A204.1 (cell line): ENCODE measurements at regions not wholly inside any gene's neighbourhood (a gene's known extent, or its start where the extent isn't known, plus 50 kb on each side); places are given as distances from the start of the nearest gene placed in this dataset.

Experiments
- FAIRE-seq: peaks from 2 replicates; lab custom pipeline; 2012; peaks lifted over from hg19 to GRCh38; lab: Jason Lieb, UNC

- FAIRE-seq = no peak
Measured at GRCh38 chr1:218772575-218772974, 401.1 kb upstream of the LYPLAL1 start.

GRCh38 chr1:218775501-218776021 lies 398.1 kb upstream of the LYPLAL1 start:
- FAIRE-seq = no peak

DNA sequence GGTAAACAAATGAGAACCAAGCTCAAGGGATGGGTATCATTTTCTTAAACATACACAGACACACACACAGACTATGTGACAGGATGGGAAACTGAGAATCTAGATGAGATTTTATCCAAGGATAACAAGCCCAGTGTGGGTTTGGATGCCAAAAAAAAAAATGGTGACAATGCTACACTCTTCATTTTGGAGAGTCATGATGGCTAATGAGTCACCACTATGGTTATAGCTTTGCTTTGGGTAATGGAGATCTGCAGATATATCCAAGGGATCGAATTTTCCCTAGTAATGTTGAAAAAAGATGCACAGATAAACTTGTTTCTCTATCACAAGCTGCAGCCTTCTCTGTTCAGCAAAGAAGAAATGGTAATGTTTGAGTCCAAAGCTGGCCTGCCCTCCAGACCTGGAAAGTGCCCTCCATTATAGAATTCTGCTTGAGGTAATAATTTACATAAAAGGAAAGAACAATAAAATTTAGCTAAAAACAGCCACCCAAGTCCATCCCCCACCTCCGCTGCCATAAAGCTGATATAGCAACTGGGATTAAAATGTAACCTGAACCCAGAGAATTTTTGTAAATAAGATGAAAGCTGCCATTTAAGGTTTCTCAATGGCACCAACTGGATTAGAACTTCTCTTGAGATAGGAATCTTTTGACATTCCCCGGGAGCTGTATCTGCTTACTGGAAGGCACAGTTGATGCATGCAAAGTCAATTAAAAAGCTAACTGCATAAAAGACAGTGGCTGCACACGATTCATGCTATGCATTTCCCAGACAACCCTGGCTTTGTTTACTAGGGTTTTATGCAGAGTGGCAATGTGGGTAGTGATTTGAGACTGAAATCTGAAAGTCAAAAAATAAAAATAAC lies 395.2 kb upstream of the LYPLAL1 start:
- FAIRE-seq = no peak

DNA sequence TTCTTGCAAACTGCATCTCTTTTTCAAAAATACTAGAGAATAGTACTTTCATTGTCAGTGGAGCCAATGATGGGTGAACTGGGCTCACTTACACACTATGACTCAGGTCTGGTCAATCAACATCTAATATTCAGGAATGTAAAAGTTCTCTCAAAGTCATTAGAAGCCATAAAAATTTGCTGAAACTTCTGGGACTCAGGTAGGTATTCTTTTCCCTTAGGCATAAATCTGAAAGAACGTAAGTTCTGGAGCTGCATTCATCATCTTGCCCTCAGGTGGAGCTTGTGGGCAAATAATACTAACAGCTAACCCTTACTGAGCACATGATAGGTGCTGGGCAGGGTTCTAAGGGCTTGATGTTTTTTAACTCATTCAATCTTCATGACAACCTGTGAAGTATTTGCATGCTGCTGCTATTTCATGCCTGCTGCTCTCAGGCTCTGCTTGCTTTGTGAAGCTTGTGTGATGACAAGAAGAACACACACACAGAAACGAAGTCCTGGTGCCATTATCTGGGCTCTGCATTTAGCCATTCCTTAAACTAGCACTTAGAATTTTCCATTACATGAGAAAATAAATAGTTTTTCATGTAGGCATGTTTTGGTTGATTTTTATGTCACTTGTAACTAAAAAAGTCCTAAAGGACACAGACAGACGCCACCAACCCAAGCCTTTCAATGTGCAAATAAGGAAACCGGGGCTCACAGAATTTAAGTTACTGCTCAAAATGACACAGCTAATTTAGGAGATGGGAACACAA lies 394.2 kb upstream of the LYPLAL1 start:
- no peak for FAIRE-seq

DNA sequence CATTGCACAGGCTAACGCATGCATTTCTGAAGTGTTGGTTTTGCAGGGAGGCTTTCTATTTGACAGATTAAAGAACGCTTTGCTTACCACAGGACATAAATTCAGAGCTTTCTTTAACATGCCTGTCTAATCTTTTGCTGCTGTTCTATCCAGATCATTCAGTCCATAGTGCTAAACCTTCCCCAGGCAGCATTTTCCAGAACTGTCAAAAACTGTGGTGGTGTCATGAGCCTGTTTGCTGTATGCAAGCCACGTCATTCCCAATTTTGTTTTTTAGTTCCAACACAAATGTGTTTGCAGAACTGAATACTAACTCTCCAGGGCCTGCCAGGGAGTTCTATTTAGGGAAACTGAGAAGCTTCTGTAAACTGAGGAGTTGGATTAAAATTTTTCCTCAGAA lies 390.5 kb upstream of the LYPLAL1 start:
- FAIRE-seq = no peak

- FAIRE-seq = no peak
Measured at GRCh38 chr1:218783916-218784315, 389.8 kb upstream of the LYPLAL1 start.

DNA sequence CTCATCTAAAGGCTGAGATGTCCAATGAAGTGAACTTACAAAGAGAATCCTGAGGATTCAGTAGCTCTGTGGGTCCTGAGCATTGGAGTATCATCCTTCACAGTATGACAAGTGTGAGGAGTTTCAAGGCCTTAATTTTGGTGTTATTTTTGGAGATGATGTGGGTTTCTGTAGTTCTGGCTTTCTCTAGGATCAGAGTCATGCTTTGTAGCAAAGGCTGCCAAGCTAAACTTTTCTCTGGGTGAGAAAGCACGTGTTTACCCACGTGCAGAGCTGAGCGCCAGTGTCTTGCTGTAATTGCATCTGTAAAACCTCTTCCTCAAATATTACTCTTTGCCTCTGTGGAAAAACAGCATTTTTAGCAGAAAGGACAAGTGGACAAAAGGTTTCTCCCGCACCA lies 387.8 kb upstream of the LYPLAL1 start:
- FAIRE-seq = no peak

DNA sequence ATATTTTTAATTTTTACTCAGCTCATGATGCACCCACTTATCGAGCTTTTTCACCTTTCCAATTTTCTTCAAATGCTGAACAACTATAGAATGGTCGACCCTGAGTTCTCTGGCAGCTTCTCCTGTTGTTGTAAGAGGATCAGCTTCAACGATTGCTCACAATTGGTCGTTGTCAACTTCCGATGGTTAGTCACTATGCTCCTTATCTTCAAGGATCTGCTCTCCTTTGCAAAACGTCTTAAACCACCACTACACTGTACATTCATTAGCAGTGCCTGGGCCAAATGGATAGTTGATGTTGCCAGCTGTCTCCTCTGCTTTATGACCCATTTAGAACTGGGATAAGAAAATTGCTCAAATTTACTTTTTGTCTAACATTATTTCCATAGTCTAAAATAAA lies 385.9 kb upstream of the LYPLAL1 start:
- FAIRE-seq = no peak

- FAIRE-seq = no peak
Measured at GRCh38 chr1:218796773-218797172, 376.9 kb upstream of the LYPLAL1 start.

DNA sequence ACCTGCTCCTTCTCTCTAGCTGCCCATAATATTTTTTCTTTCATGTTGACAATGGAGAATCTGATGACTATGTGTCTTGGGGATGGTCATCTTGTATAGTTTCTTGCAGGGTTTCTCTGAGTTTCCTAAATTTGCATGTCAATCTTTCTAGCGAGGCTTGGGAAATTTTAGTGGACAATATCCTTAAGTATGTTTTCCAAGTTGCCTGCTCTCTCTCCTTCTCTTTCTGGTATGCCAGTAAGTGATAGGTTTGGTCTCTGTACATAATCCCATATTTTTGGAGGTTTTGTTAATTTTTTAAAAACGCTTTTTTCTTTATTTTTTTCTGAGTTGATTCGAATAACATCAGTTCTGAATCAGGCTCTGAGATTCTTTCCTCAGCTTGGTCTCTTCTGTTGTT lies 370.9 kb upstream of the LYPLAL1 start:
- no peak for FAIRE-seq

GRCh38 chr1:218803351-218803997 lies 370.2 kb upstream of the LYPLAL1 start:
- FAIRE-seq = no peak

GRCh38 chr1:218804014-218804785 lies 369.5 kb upstream of the LYPLAL1 start:
- no peak for FAIRE-seq

DNA sequence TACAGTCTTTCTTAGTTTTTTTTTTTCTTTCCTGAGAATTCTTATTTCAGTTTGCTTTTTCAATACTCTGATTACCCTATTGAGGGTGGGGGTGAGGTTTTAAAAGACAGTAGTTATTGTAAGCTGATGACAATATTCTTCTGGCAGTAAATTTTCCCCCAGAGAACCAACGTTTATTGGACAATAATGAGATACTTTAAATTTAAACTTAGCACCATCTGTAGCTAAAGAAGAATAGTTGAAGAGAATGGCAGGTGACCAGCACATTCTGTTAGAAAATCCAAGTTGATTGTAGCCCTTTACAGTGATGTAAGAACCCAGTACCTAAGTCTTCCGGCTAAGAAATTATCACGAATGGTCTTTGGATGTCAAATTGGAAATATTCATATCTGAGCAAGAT lies 364.6 kb upstream of the LYPLAL1 start:
- no peak for FAIRE-seq

DNA sequence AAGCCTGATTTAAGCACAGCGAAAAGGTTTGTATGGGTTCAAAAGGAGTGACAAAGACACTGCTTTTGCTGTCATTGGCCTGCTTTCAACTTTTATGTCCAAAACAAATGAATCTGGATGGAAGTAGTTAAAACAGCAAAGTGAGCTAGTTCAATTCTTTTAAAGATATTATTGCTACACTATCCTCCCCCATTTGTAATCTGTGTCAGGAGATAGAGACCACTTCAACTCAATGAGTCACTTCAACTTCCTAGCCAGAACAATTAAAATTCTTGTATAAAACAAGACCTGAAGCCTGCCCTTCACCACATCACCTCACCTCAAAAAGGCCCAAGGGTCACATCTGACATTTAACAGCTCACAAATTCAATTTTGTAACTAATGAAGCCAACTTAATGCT lies 364.1 kb upstream of the LYPLAL1 start:
- no peak for FAIRE-seq

DNA sequence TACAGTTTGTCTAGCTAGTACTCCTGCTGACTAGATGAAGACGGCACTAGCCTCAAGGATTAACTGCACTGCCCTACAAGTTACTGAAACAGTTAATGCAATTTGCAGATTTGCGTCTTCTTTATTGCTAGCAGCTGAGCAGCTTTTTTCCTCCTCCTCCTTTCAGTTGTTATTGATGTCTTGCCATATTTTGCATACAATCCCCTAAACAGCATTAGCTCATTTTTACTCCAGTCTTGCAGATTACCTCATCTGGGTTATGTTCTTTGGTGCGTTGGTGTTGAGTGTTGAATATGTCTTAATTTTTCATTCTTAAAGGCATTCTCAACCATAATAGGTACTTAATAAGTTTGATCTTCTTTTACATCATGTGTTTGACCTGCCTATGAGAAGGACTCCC lies 363.4 kb upstream of the LYPLAL1 start:
- no peak for FAIRE-seq

DNA sequence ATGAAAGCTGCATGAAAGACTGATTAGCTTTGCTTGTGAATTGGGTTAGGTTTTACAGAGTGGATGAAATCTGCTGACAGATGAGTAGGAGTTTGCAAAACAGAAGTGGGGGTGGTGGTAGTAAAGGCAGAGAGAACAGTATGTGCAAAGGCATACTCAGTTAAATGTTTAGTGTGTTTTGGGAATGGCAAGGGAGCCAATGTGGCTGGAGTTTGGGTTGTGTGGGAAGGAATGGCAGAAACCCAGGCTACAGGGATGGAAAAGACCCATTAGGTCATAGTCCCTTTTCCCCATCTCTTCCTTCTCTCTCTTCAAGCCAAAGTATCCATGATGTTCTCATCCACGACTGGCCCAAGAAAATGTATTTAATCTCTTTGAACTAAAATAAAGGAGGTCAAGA lies 362.2 kb upstream of the LYPLAL1 start:
- FAIRE-seq = no peak

DNA sequence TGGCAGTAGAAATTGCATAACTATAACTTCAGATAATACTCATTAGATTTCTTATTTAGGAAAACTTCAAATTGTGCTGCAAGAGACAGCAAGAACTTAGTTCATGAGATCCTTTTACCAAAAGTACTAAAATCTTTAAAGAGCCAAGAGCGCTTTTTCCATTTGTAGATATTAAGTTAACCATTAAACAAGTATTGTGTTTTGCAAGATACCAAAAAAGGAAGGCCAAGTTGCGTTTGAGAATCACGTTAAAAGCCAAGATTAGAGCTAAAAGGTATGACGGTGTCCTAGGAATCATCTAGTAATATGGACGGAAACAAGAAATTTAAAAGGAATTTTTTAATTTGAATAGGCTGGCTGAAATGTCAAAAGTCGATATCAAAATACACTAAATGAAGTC lies 361.3 kb upstream of the LYPLAL1 start:
- FAIRE-seq = no peak

DNA sequence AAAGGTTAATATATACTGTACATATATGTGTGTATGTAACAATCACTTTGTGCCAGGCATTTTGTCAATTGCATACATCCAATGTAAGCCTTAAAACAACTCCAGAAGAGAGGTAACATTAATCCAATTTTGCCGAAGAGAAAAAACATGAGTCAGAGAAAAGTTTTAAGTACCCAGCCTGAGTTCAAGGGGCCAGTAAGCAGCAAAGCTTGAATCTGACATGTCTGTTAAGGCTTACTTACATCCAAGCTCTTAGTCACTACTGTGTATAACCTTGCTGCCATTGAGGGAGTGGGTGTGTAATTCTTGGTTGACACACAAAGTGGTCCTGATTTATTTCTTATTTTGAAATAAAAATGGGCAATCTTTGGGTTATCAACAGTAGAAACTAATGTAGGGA lies 360.4 kb upstream of the LYPLAL1 start:
- FAIRE-seq = no peak

GRCh38 chr1:218815076-218815475 lies 358.6 kb upstream of the LYPLAL1 start:
- no peak for FAIRE-seq

- FAIRE-seq = no peak
Measured at GRCh38 chr1:218817071-218817470, 356.6 kb upstream of the LYPLAL1 start.

DNA sequence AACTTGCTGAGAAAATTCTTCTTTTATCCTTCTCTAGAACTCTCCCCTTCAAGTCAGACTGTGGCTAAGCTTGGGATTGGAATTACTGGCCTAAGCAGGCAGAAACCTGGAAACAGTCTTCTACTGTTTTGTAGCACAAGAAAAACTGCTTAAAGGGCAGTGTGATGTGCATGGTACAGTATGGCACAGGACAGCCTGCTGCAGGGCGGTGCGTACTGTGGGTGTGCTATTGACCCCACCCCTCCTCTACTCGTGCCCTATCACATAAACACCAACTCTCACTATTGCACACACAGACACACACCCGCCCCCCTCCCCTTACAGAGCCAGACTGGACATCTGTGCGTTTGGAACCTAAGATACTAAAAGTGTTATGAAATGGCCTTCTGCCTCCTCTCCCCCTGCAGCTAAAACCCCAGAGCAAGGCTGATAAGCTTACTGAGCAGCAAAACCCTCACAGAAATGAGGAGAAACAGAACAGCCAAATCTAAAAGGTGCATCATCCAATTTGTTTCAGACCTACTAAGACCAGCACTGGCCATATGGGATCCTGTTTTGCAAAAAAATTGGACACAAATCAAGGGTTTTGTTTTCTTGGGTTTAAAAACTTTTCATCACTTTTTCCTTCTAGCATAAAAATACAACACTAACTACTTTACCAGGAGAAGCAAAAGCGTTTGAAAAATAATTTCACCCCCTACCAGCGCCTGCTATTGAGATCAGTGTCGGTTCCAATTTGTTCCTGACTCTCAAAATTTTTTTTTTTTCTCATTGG lies 355.8 kb upstream of the LYPLAL1 start:
- FAIRE-seq = no peak
